Keratinocyte (primary cell): ENCODE measurements at regions not wholly inside any gene's neighbourhood (a gene's known extent, or its start where the extent isn't known, plus 50 kb on each side); places are given as distances from the start of the nearest gene placed in this dataset.

Experiments
- DNase-seq: peaks from one replicate; pipeline ENCODE4 v3.0.0-alpha.2; 2011; ENCODE audit warnings: low read depth, missing footprints, low spot score
- FAIRE-seq: peaks from 2 replicates; lab custom pipeline; 2011; peaks lifted over from hg19 to GRCh38; lab: Jason Lieb, UNC
- H2AFZ ChIP-seq: 2 replicates; pipeline ENCODE4 v1.6.0; 2012; ENCODE audit warnings: low read length, control low read depth, inconsistent platforms; ENCODE audit not compliant: control insufficient read depth
- H3K27ac ChIP-seq: 2 replicates; pipeline ENCODE4 v1.5.1; 2011; ENCODE audit warnings: low read length; ENCODE audit not compliant: control insufficient read depth, insufficient read depth
- H3K27me3 ChIP-seq: 3 replicates; pipeline ENCODE4 v1.6.0; 2011; ENCODE audit warnings: low read length; ENCODE audit not compliant: control insufficient read depth, insufficient read depth; ENCODE audit errors: extremely low read depth
- H3K36me3 ChIP-seq, 2 experiments: 2 replicates in 1 of 2; 3 replicates in 1 of 2; pipeline ENCODE4 v1.5.1; 2011; ENCODE audit warnings: low read length in 2 of 2, mild to moderate bottlenecking in 1 of 2; ENCODE audit not compliant: control insufficient read depth in 2 of 2, insufficient read depth in 2 of 2; ENCODE audit errors: extremely low read depth in 1 of 2
- H3K4me1 ChIP-seq: 3 replicates; pipeline ENCODE4 v1.5.1; 2011; ENCODE audit warnings: low read length; ENCODE audit not compliant: control insufficient read depth, insufficient read depth; ENCODE audit errors: extremely low read depth
- H3K4me2 ChIP-seq: 3 replicates; pipeline ENCODE4 v1.6.0; 2011; ENCODE audit warnings: low read depth, low read length; ENCODE audit not compliant: control insufficient read depth, insufficient read depth; ENCODE audit errors: extremely low read depth
- H3K4me3 ChIP-seq, 3 experiments: fragments of 200-600 bp in 1 of 3; sonication (generic) in 1 of 3; 2 replicates in 2 of 3; 3 replicates in 1 of 3; pipeline ENCODE4 v1.5.1; 2011 to 2016; ENCODE audit warnings: low read length in 3 of 3, mild to moderate bottlenecking in 3 of 3, control low read depth in 2 of 3, inconsistent platforms in 1 of 3, low read depth in 1 of 3, mixed read lengths in 1 of 3, mixed run types in 1 of 3, moderate library complexity in 1 of 3; ENCODE audit not compliant: control insufficient read depth in 2 of 3, insufficient read depth in 2 of 3; ENCODE audit errors: extremely low read depth in 1 of 3
- H3K79me2 ChIP-seq: 2 replicates; pipeline ENCODE4 v1.6.0; 2012; ENCODE audit warnings: low read length; ENCODE audit not compliant: control insufficient read depth, insufficient read depth
- H3K9ac ChIP-seq: 3 replicates; pipeline ENCODE4 v1.6.0; 2011; ENCODE audit warnings: low read length; ENCODE audit not compliant: control insufficient read depth, insufficient read depth; ENCODE audit errors: extremely low read depth
- H3K9me1 ChIP-seq: 3 replicates; pipeline ENCODE4 v1.6.0; 2011; ENCODE audit warnings: low read length; ENCODE audit not compliant: control insufficient read depth, insufficient read depth; ENCODE audit errors: extremely low read depth
- H3K9me3 ChIP-seq: 2 replicates; pipeline ENCODE4 v1.5.1; 2012; ENCODE audit warnings: low read depth, low read length; ENCODE audit not compliant: control insufficient read depth
- H4K20me1 ChIP-seq: 3 replicates; pipeline ENCODE4 v1.6.0; 2011; ENCODE audit warnings: low read length; ENCODE audit not compliant: control insufficient read depth, insufficient read depth; ENCODE audit errors: extremely low read depth
- CTCF ChIP-seq, 3 experiments: IDR thresholded peaks in 1 of 3; conservative IDR thresholded peaks in 1 of 3; optimal IDR thresholded peaks in 1 of 3; 2 replicates in 2 of 3; 3 replicates in 1 of 3; pipeline versions ENCODE3 to v1.5.1; 2011; ENCODE audit warnings: low read length in 3 of 3, mild to moderate bottlenecking in 3 of 3, moderate library complexity in 2 of 3, control low read depth in 1 of 3, inconsistent platforms in 1 of 3; ENCODE audit not compliant: insufficient read depth in 2 of 3; ENCODE audit errors: extremely low read depth in 1 of 3
- EZH2 ChIP-seq: IDR thresholded peaks from one replicate; pipeline ENCODE4 v1.6.1; 2012; ENCODE audit warnings: inconsistent platforms, mild to moderate bottlenecking, low read length, moderate library complexity
- dilution Hi-C: fragments of 300-500 bp; cut with MboI; formaldehyde crosslinking; loops from one replicate; pipeline ENCODE4 v1.7.0; 2020; ENCODE audit warnings: low sequenced_read_pairs; ENCODE audit not compliant: extremely low pct_ligation_motif_present

- no peaks in the 10 kb centered on the region for H3K79me2 ChIP-seq
- FAIRE-seq = no peak
- no peak overlapping the region for H3K4me2 ChIP-seq
- no peak overlapping the region for H3K27ac ChIP-seq
- TF ChIP-seq CTCF (optimal IDR thresholded peaks at IDR 0.05 in 1 of 3, IDR thresholded peaks at IDR 0.05 in 1 of 3, conservative IDR thresholded peaks at IDR 0.05 in 1 of 3; ENCODE audit: extremely low read depth in 1 of 3, insufficient read depth in 2 of 3, low read length in 3 of 3) (no peak), EZH2 (no peak)
- no peaks in the 10 kb centered on the region for H3K27me3 ChIP-seq
- H3K4me1 ChIP-seq = no peaks in the 10 kb centered on the region
- no peaks in the 10 kb centered on the region for H3K9me3 ChIP-seq
- H2AFZ ChIP-seq = no peak overlapping the region
- no peak overlapping the region for H3K4me3 ChIP-seq
- no peaks in the 10 kb centered on the region for H3K36me3 ChIP-seq
- dilution Hi-C loops = no loop called here
- DNase-seq = no peak
- no peaks in the 10 kb centered on the region for H4K20me1 ChIP-seq
- H3K9me1 ChIP-seq = no peaks in the 10 kb centered on the region
- no peak overlapping the region for H3K9ac ChIP-seq
These were observed 1244.5 kb downstream of the PCDH9 start for GRCh38 chr13:65985612-65986011.

GRCh38 chr13:65977525-65977924, 1252.6 kb downstream of the PCDH9 start:
- no peak for FAIRE-seq
- dilution Hi-C loops = no loop called here
- no peak for DNase-seq
- no peak overlapping the region for H2AFZ ChIP-seq
- H3K4me2 ChIP-seq = no peak overlapping the region
- H3K9ac ChIP-seq = no peak overlapping the region
- H3K4me3 ChIP-seq = no peak overlapping the region
- no peaks in the 10 kb centered on the region for H3K79me2 ChIP-seq
- TF ChIP-seq EZH2 (no peak), CTCF (optimal IDR thresholded peaks at IDR 0.05 in 1 of 3, IDR thresholded peaks at IDR 0.05 in 1 of 3, conservative IDR thresholded peaks at IDR 0.05 in 1 of 3; ENCODE audit: extremely low read depth in 1 of 3, insufficient read depth in 2 of 3, low read length in 3 of 3) (no peak)
- H3K4me1 ChIP-seq = no peaks in the 10 kb centered on the region
- no peaks in the 10 kb centered on the region for H3K9me1 ChIP-seq
- no peaks in the 10 kb centered on the region for H3K9me3 ChIP-seq
- no peaks in the 10 kb centered on the region for H3K36me3 ChIP-seq
- no peak overlapping the region for H3K27ac ChIP-seq
- H3K27me3 ChIP-seq = no peaks in the 10 kb centered on the region
- H4K20me1 ChIP-seq = no peaks in the 10 kb centered on the region
